SW480 (cell line): ENCODE measurements at regions not wholly inside any gene's neighbourhood (a gene's known extent, or its start where the extent isn't known, plus 50 kb on each side); places are given as distances from the start of the nearest gene placed in this dataset.

ENCODE experiments used
- DNase-seq: peaks from one replicate; pipeline ENCODE4 v3.0.0-alpha.2; 2016; ENCODE audit warnings: low spot score

GRCh38 chr18:24937639-24938275 is 414.2 kb downstream of the ZNF521 start:
- no peak for DNase-seq

- DNase-seq = no peak
Measured at GRCh38 chr18:24940416-24940815, 411.6 kb downstream of the ZNF521 start.

- no peak for DNase-seq
Measured at GRCh38 chr18:24941174-24941951, 410.6 kb downstream of the ZNF521 start.

GRCh38 chr18:24942144-24942543 is 409.8 kb downstream of the ZNF521 start:
- DNase-seq = peak; percentile 64

- no peak for DNase-seq
Measured at GRCh38 chr18:24947521-24948305, 404.3 kb downstream of the ZNF521 start.

- no peak for DNase-seq
Measured at GRCh38 chr18:24949908-24950307, 402.1 kb downstream of the ZNF521 start.

- DNase-seq = no peak
Measured at GRCh38 chr18:24954341-24954740, 397.6 kb downstream of the ZNF521 start.

- no peak for DNase-seq
Measured at GRCh38 chr18:24958001-24958400, 394.0 kb downstream of the ZNF521 start.

GRCh38 chr18:24959051-24959476 is 392.9 kb downstream of the ZNF521 start:
- DNase-seq = no peak

GRCh38 chr18:24964216-24964615 is 387.8 kb downstream of the ZNF521 start:
- peak; percentile 14 for DNase-seq

- no peak for DNase-seq
Measured at GRCh38 chr18:24968238-24968775, 383.7 kb downstream of the ZNF521 start.

- no peak for DNase-seq
Measured at GRCh38 chr18:24972577-24972976, 379.4 kb downstream of the ZNF521 start.

- DNase-seq = no peak
Measured at GRCh38 chr18:24974431-24974830, 377.5 kb downstream of the ZNF521 start.

GRCh38 chr18:24975496-24976372 is 376.2 kb downstream of the ZNF521 start:
- no peak for DNase-seq

GRCh38 chr18:24976502-24976901 is 375.5 kb downstream of the ZNF521 start:
- no peak for DNase-seq

GRCh38 chr18:24979235-24979634 is 372.7 kb downstream of the ZNF521 start:
- no peak for DNase-seq

- DNase-seq = no peak
Measured at GRCh38 chr18:24982831-24983230, 369.1 kb downstream of the ZNF521 start.

- DNase-seq = no peak
Measured at GRCh38 chr18:24983566-24984139, 368.3 kb downstream of the ZNF521 start.

- no peak for DNase-seq
Measured at GRCh38 chr18:24985586-24985985, 366.4 kb downstream of the ZNF521 start.

GRCh38 chr18:24986666-24987302 is 365.2 kb downstream of the ZNF521 start:
- no peak for DNase-seq
